ENCODE measurements at regions not wholly inside any gene's neighbourhood (a gene's known extent, or its start where the extent isn't known, plus 50 kb on each side); places are given as distances from the start of the nearest gene placed in this dataset.
"Not testable (repeated sequence)": the region's sequence is repeated elsewhere in the genome, so short reads cannot be mapped to it uniquely, and the experiment has no call there.

- FAIRE-seq (no peak), DNase-seq (ENCODE audit: insufficient read length) (no peak)
- TF ChIP-seq POLR2AphosphoS5 (IDR thresholded peaks at IDR 0.05; ENCODE audit: low read depth, low read length) (no peak), TAF1 (IDR thresholded peaks at IDR 0.05; ENCODE audit: borderline replicate concordance, low read depth, low read length) (no peak), POLR2A (IDR thresholded peaks at IDR 0.05; ENCODE audit: low read depth, low read length) (no peak)
Observed at GRCh38 chr5:130624805-130625204, 540.3 kb downstream of the HINT1 start.

GRCh38 chr5:130616161-130616560 lies 548.9 kb downstream of the HINT1 start:
- FAIRE-seq (no peak), DNase-seq (ENCODE audit: insufficient read length) (no peak)
- no peak for TF ChIP-seq TAF1 (IDR thresholded peaks at IDR 0.05; ENCODE audit: borderline replicate concordance, low read depth, low read length)
- no peak for TF ChIP-seq POLR2A (IDR thresholded peaks at IDR 0.05; ENCODE audit: low read depth, low read length)
- TF ChIP-seq POLR2AphosphoS5 (IDR thresholded peaks at IDR 0.05; ENCODE audit: low read depth, low read length): no peak

GRCh38 chr5:130605234-130605633 lies 559.8 kb downstream of the HINT1 start:
- TF ChIP-seq TAF1 (IDR thresholded peaks at IDR 0.05; ENCODE audit: borderline replicate concordance, low read depth, low read length) (no peak), POLR2A (IDR thresholded peaks at IDR 0.05; ENCODE audit: low read depth, low read length) (no peak), POLR2AphosphoS5 (IDR thresholded peaks at IDR 0.05; ENCODE audit: low read depth, low read length) (no peak)
- FAIRE-seq (no peak), DNase-seq (ENCODE audit: insufficient read length) (no peak)

GRCh38 chr5:130596647-130597046 lies 568.4 kb downstream of the HINT1 start:
- not testable (repeated sequence) for DNase-seq (ENCODE audit: insufficient read length); FAIRE-seq

GRCh38 chr5:130580264-130580663 lies 584.8 kb downstream of the HINT1 start:
- TF ChIP-seq POLR2AphosphoS5 (IDR thresholded peaks at IDR 0.05; ENCODE audit: low read depth, low read length): no peak
- no peak for TF ChIP-seq TAF1 (IDR thresholded peaks at IDR 0.05; ENCODE audit: borderline replicate concordance, low read depth, low read length)
- no peak for TF ChIP-seq POLR2A (IDR thresholded peaks at IDR 0.05; ENCODE audit: low read depth, low read length)
- FAIRE-seq (no peak), DNase-seq (ENCODE audit: insufficient read length) (no peak)

GRCh38 chr5:130578354-130578753 lies 586.7 kb downstream of the HINT1 start:
- FAIRE-seq: no peak
- DNase-seq (ENCODE audit: insufficient read length): no peak
- TF ChIP-seq TAF1 (IDR thresholded peaks at IDR 0.05; ENCODE audit: borderline replicate concordance, low read depth, low read length) (no peak), POLR2A (IDR thresholded peaks at IDR 0.05; ENCODE audit: low read depth, low read length) (no peak), POLR2AphosphoS5 (IDR thresholded peaks at IDR 0.05; ENCODE audit: low read depth, low read length) (no peak)

- no peak for FAIRE-seq
- TF ChIP-seq POLR2AphosphoS5 (IDR thresholded peaks at IDR 0.05; ENCODE audit: low read depth, low read length) (no peak), POLR2A (IDR thresholded peaks at IDR 0.05; ENCODE audit: low read depth, low read length) (no peak), TAF1 (IDR thresholded peaks at IDR 0.05; ENCODE audit: borderline replicate concordance, low read depth, low read length) (no peak)
- DNase-seq (ENCODE audit: insufficient read length): no peak
Observed at GRCh38 chr5:130571076-130571475, 594.0 kb downstream of the HINT1 start.

GRCh38 chr5:130568791-130569190 lies 596.3 kb downstream of the HINT1 start:
- FAIRE-seq: no peak
- TF ChIP-seq POLR2A (IDR thresholded peaks at IDR 0.05; ENCODE audit: low read depth, low read length) (no peak), TAF1 (IDR thresholded peaks at IDR 0.05; ENCODE audit: borderline replicate concordance, low read depth, low read length) (no peak), POLR2AphosphoS5 (IDR thresholded peaks at IDR 0.05; ENCODE audit: low read depth, low read length) (no peak)
- DNase-seq (ENCODE audit: insufficient read length): no peak

GRCh38 chr5:130555429-130555828 lies 609.6 kb downstream of the HINT1 start:
- no peak for TF ChIP-seq TAF1 (IDR thresholded peaks at IDR 0.05; ENCODE audit: borderline replicate concordance, low read depth, low read length)
- TF ChIP-seq POLR2A (IDR thresholded peaks at IDR 0.05; ENCODE audit: low read depth, low read length): no peak
- no peak for TF ChIP-seq POLR2AphosphoS5 (IDR thresholded peaks at IDR 0.05; ENCODE audit: low read depth, low read length)
- FAIRE-seq (no peak), DNase-seq (ENCODE audit: insufficient read length) (no peak)

GRCh38 chr5:130550562-130550928 lies 614.5 kb downstream of the HINT1 start:
- DNase-seq (ENCODE audit: insufficient read length): no peak
- FAIRE-seq: no peak
- TF ChIP-seq POLR2A (IDR thresholded peaks at IDR 0.05; ENCODE audit: low read depth, low read length) (no peak), TAF1 (IDR thresholded peaks at IDR 0.05; ENCODE audit: borderline replicate concordance, low read depth, low read length) (no peak), POLR2AphosphoS5 (IDR thresholded peaks at IDR 0.05; ENCODE audit: low read depth, low read length) (no peak)

- no peak for TF ChIP-seq TAF1 (IDR thresholded peaks at IDR 0.05; ENCODE audit: borderline replicate concordance, low read depth, low read length)
- TF ChIP-seq POLR2A (IDR thresholded peaks at IDR 0.05; ENCODE audit: low read depth, low read length): no peak
- no peak for TF ChIP-seq POLR2AphosphoS5 (IDR thresholded peaks at IDR 0.05; ENCODE audit: low read depth, low read length)
- FAIRE-seq (no peak), DNase-seq (ENCODE audit: insufficient read length) (no peak)
Observed at GRCh38 chr5:130549884-130550561, 615.0 kb downstream of the HINT1 start.

GRCh38 chr5:130546211-130546610 lies 618.8 kb downstream of the HINT1 start:
- DNase-seq (ENCODE audit: insufficient read length) (no peak), FAIRE-seq (no peak)
- TF ChIP-seq POLR2A (IDR thresholded peaks at IDR 0.05; ENCODE audit: low read depth, low read length): no peak
- no peak for TF ChIP-seq POLR2AphosphoS5 (IDR thresholded peaks at IDR 0.05; ENCODE audit: low read depth, low read length)

- FAIRE-seq: no peak
- no peak for TF ChIP-seq POLR2AphosphoS5 (IDR thresholded peaks at IDR 0.05; ENCODE audit: low read depth, low read length)
- no peak for DNase-seq (ENCODE audit: insufficient read length)
Observed at GRCh38 chr5:130545291-130545690, 619.8 kb downstream of the HINT1 start.
